Gastrocnemius medialis (tissue), 4 donors: ENCODE measurements at regions not wholly inside any gene's neighbourhood (a gene's known extent, or its start where the extent isn't known, plus 50 kb on each side); places are given as distances from the start of the nearest gene placed in this dataset.

ENCODE experiments used
- ATAC-seq, 2 donors: fragments of 150-250 bp; one replicate each; pipeline ENCODE4 v1.9.1; 2016
- DNase-seq, 2 donors: peaks; one replicate each; pipeline ENCODE4 v3.0.0-alpha.2; 2019
- H3K27ac ChIP-seq, 4 donors: fragments of 200-600 bp; sonication (generic); 1 replicate in 1 of 4; 2 replicates in 3 of 4; pipeline ENCODE4 v1.5.1; 2016 to 2018; ENCODE audit warnings: mild to moderate bottlenecking in 2 of 4, moderate library complexity in 1 of 4
- H3K27me3 ChIP-seq, 3 donors: fragments of 200-600 bp; sonication (generic) in 2 of 3; 1 replicate in 1 of 3; 2 replicates in 2 of 3; pipeline versions ENCODE4 v1.5.1 to v1.6.0; 2016 to 2019; ENCODE audit warnings: mild to moderate bottlenecking in 1 of 3, moderate library complexity in 1 of 3
- H3K36me3 ChIP-seq, 2 donors: fragments of 200-600 bp; sonication (generic) in 1 of 2; one replicate each; pipeline ENCODE4 v1.5.1; 2017 to 2018
- H3K4me1 ChIP-seq, 2 donors: fragments of 200-600 bp; sonication (generic) in 1 of 2; one replicate each; pipeline ENCODE4 v1.5.1; 2016 to 2017; ENCODE audit warnings: mild to moderate bottlenecking in 2 of 2
- H3K4me3 ChIP-seq, 4 donors: fragments of 200-600 bp; sonication (generic) in 3 of 4; 1 replicate in 1 of 4; 2 replicates in 3 of 4; pipeline ENCODE4 v1.5.1; 2016 to 2019; ENCODE audit warnings: mild to moderate bottlenecking in 2 of 4
- H3K9me3 ChIP-seq, 3 donors: fragments of 200-600 bp; sonication (generic) in 2 of 3; 1 replicate in 1 of 3; 2 replicates in 2 of 3; pipeline ENCODE4 v1.5.1; 2016 to 2019
- CTCF ChIP-seq, 5 experiments: fragments of 450-650 bp in 3 of 5; fragments of 200-600 bp in 2 of 5; sonication (generic) in 2 of 5; IDR thresholded peaks in 4 of 5; conservative IDR thresholded peaks in 1 of 5; 1 replicate in 4 of 5; 2 replicates in 1 of 5; pipeline ENCODE4 v1.5.1; 2016 to 2019; ENCODE audit warnings: antibody characterized with exemption in 5 of 5, mild to moderate bottlenecking in 3 of 5, moderate library complexity in 3 of 5
- POLR2A ChIP-seq, 2 donors: fragments of 450-650 bp; IDR thresholded peaks; one replicate each; pipeline ENCODE4 v1.6.1; 2017; ENCODE audit warnings: antibody characterized with exemption in 2 of 2, mild to moderate bottlenecking in 2 of 2, moderate library complexity in 2 of 2
- in situ Hi-C, 4 donors: fragments of 200-750 bp; cut with MboI; loops; one replicate each; pipeline versions ENCODE4 v1.15.0 to v1.8.0; 2017; ENCODE audit warnings: low sequenced_read_pairs in 4 of 4
- intact Hi-C: fragments of 100-400 bp; cut with DNase I; formaldehyde crosslinking; loops from one replicate; pipeline ENCODE4 v1.15.1; 2023; ENCODE audit warnings: low total_unique reads

- TF ChIP-seq CTCF (IDR thresholded peaks at IDR 0.05 in 4 of 5, conservative IDR thresholded peaks at IDR 0.05 in 1 of 5): no peak
- H3K4me3 ChIP-seq: no peak overlapping the region
- H3K36me3 ChIP-seq: no peaks in the 10 kb centered on the region
- in situ Hi-C loops (no loop called here), intact Hi-C loops (no loop called here)
- no peaks in the 10 kb centered on the region for H3K4me1 ChIP-seq
- no peaks in the 10 kb centered on the region for H3K9me3 ChIP-seq
- no peak overlapping the region for H3K27ac ChIP-seq
- no peak for DNase-seq
- ATAC-seq: no peak
- H3K27me3 ChIP-seq: no peaks in the 10 kb centered on the region
Measured at GRCh38 chr20:60407011-60407771, 449.0 kb downstream of the CDH26 start.

- Histone ChIP-seq H3K9me3 (no peaks in the 10 kb centered on the region), H3K36me3 (no peaks in the 10 kb centered on the region), H3K27ac (no peak overlapping the region), H3K27me3 (no peaks in the 10 kb centered on the region), H3K4me1 (no peaks in the 10 kb centered on the region), H3K4me3 (no peak overlapping the region)
- ATAC-seq (no peak), DNase-seq (no peak)
- TF ChIP-seq POLR2A (IDR thresholded peaks at IDR 0.05) (no peak), CTCF (IDR thresholded peaks at IDR 0.05 in 4 of 5, conservative IDR thresholded peaks at IDR 0.05 in 1 of 5) (no peak)
- in situ Hi-C loops (no loop called here), intact Hi-C loops (no loop called here)
Measured at GRCh38 chr20:60407938-60408337, 449.7 kb downstream of the CDH26 start.

- no peak for TF ChIP-seq CTCF (IDR thresholded peaks at IDR 0.05 in 4 of 5, conservative IDR thresholded peaks at IDR 0.05 in 1 of 5)
- TF ChIP-seq POLR2A (IDR thresholded peaks at IDR 0.05): no peak
- Histone ChIP-seq H3K9me3 (no peaks in the 10 kb centered on the region), H3K36me3 (no peaks in the 10 kb centered on the region), H3K4me1 (no peaks in the 10 kb centered on the region), H3K4me3 (no peak overlapping the region), H3K27ac (no peak overlapping the region), H3K27me3 (no peaks in the 10 kb centered on the region)
- ATAC-seq: no peak
- intact Hi-C loops: no loop called here
- in situ Hi-C loops: no loop called here
- no peak for DNase-seq
Measured at GRCh38 chr20:60408435-60408834, 450.2 kb downstream of the CDH26 start.

GRCh38 chr20:60410618-60411264, 452.5 kb downstream of the CDH26 start:
- Histone ChIP-seq H3K27ac (no peak overlapping the region), H3K4me1 (no peaks in the 10 kb centered on the region), H3K27me3 (no peaks in the 10 kb centered on the region), H3K4me3 (no peak overlapping the region), H3K9me3 (no peaks in the 10 kb centered on the region), H3K36me3 (no peaks in the 10 kb centered on the region)
- no peak for ATAC-seq
- in situ Hi-C loops: no loop called here
- no peak for DNase-seq
- intact Hi-C loops: no loop called here
- TF ChIP-seq CTCF (IDR thresholded peaks at IDR 0.05 in 4 of 5, conservative IDR thresholded peaks at IDR 0.05 in 1 of 5): no peak
- no peak for TF ChIP-seq POLR2A (IDR thresholded peaks at IDR 0.05)
